ENCODE measurements at regions not wholly inside any gene's neighbourhood (a gene's known extent, or its start where the extent isn't known, plus 50 kb on each side); places are given as distances from the start of the nearest gene placed in this dataset.
"Not testable (repeated sequence)": the region's sequence is repeated elsewhere in the genome, so short reads cannot be mapped to it uniquely, and the experiment has no call there.

DNA sequence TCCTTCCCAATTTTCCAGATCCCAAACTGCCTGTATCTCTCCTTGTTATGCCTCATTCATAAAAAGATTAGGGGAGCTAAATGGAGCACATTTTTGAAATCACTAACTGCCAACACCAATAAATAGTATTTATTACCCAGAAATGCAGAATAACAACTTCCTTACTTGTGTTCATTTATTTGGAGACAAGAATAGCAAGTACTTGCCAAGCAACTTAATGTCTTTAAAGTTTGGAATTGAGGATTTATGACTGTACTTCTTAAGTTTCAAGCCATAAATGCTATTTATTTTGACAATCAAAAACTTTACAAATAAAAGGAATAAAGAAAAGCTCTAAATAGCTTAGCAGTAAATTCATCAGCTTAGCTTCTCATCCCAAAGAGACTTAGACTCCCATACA is 626.1 kb upstream of the NOVA1 start:
- no peak for DNase-seq (ENCODE audit: low spot score)

DNA sequence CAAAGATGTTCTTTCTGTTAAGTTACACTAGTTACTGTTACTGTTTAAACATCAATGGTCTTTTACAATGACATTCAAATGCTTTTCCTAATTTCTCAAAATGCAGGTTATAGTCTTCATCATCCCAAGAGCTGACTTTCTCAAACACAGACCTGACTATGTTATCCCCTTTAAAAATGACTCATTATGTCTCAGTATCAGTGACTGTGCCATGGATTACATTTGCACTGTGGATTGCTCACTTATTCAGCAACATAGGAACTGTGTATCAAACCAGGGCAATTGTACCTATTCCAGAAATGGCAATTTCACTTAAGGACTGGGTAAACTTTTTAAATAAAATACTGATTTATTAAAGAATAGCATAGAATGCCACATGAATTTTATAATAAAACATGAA is 630.2 kb upstream of the NOVA1 start:
- no peak for DNase-seq (ENCODE audit: low spot score)

DNA sequence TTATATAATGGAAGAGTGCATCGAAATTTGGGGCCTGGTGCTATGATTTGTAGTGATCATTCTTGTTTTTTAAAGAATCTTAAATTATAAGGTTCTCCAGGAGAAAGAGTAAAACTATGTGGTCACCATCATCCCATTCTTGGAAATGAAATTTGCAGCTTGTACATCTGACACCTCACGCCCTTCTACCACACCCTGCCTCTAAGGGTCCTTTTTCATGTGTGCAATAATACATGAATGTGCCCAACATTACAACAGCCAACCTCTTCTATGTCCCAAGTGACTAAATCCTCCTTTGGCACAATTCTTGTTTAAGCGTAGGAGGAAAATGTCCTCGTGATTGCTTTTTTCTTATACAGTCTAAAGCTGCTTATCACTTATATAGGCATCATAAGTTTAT is 636.5 kb upstream of the NOVA1 start:
- no peak for DNase-seq (ENCODE audit: low spot score)

DNA sequence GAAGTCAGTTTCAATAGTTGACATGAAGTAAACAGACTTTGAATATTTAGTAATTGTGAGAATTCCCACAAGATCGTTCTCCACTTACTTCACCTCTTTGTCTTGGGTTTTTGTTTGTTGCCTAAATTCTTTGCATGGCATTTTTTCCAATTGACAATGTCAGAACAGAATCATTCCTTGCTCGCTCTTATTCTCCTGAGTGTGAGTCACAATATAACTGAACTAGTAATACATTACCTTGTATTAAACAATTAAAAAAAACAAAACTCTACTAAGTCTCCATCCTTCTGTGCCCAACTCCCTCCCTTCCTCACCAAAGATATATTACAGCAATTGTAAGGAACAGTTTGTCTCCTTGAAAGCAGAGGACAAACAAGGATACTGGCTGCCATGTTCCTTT is 638.8 kb upstream of the NOVA1 start:
- DNase-seq (ENCODE audit: low spot score), result no peak

DNA sequence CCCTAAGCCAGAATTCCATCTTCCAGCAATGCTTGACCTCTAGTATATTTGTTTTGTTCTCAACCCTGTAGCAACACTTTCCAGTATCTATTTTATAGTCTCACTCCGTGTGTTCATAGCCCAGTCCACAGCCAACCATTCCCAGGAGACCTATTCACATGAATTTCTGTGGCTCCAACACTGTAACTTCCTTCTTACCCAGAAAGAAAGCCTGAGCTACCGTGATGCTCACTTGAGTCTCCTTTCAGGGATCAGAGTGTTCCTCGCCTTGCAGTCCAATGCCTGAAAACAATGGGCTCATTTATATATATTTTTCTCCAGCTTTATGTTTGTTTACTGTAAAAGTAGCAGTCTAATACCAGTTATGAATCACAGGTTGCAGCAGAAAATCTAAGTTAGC is 645.0 kb upstream of the NOVA1 start:
- no peak for DNase-seq (ENCODE audit: low spot score)

DNA sequence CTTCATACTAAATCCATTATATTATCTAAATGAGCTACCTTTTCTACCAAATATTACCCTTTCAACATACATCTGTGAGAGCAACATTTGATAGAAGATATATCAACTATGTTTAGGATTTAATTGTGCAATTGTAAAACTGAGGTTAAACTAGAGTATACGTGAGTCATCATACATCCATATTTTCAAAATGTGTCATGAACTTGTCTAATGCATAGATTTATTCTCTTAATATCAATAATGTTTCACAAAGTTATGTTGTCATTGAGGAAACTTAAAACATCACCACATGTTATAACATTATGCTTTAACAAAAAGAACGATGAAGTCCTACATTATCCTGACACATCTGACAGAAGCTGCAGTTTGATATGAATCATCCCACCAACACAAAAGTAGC is 645.5 kb upstream of the NOVA1 start:
- no peak for DNase-seq (ENCODE audit: low spot score)

DNA sequence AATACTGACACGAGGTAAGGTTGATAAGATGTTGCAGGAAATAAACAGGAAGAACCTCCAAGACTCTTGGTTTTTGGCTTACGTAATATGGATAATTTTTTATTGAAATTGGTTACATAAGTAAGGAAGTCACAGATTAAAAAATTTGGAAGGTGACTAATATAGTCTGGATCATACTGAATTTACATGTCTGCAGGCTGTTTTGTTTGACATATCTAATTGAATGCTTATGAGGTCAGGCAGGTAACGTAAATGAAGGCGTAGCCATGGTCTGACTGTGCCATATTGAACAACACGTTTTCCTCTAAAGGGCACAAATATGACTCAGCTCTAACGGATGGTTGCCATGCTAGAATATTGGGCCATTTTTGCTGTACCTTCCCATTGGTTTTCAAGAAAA is 648.1 kb upstream of the NOVA1 start:
- DNase-seq (ENCODE audit: low spot score), result no peak

DNA sequence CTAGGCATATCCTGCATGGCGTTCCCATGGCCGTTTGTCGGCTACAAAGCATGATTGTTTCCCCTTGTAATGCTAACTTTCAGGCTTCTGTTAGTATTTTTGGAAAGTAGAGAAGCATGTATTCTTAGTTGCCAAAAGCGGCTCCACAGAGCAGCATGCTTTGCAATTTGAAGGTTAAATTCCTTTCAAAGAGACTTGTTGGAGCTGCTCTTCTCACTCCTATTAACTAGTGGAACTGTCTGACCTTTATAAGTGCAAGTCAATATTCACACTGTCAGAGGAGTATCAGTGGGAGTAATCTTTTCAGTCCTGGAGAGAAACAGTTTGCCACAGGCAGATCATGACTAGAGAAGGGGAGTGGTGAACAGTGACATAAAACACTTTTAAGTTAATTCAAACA is 656.1 kb upstream of the NOVA1 start:
- DNase-seq (ENCODE audit: low spot score), result no peak

DNA sequence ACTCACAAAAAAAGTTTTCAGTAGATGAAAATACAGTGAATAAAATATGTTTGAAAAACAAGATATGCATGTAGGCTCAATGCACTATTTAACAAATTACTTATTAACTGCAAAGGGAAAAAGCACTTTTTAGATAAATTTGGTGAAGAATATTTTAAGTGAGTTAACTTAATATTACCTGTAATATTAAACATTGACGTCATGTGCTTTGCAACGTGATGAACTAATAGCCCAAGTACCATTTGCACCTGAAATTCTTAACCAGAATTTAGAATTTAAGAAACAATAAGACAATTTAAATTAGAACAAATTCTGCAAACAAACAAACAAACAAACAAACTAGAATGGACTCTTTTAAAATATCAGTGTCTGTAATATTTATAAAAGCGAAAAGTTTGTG is 659.0 kb upstream of the NOVA1 start:
- no peak for DNase-seq (ENCODE audit: low spot score)

DNA sequence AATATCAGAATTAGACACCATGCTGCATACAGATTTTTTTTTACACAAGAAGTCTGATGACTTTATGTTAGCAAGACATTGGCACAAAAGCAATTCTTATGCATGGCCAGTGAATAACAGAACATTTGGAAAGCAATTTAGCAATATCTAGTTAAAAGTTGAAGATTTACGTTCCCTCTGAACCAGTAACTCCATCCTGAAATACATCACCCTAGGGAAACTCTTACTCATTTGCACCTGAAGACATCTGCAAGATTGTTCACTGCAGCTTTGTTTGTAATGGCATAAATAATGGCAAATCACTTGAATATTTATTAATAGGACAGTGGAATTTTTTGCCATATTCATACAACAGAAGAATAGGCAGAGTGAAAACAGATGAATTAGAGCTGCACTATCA is 670.0 kb upstream of the NOVA1 start:
- DNase-seq (ENCODE audit: low spot score), result no peak

DNA sequence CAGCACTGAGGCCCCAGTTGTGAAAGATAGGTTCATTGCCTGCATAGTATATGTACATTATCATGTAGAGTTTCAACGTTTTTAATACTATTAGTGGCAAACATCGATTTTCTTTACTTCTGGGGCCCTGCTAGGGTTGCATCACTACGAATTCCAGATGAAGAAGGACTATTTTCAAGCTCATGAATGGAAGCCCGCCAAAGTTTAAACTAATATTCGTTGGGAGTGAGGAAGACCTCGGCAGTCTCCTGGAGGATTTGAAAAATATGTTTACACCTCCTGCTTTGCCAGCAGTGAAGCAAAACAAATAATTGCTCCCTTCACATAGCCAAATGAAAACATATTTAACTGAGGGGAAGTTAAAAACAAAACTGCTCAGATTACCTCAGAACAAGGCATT is 672.9 kb upstream of the NOVA1 start:
- no peak for DNase-seq (ENCODE audit: low spot score)

DNA sequence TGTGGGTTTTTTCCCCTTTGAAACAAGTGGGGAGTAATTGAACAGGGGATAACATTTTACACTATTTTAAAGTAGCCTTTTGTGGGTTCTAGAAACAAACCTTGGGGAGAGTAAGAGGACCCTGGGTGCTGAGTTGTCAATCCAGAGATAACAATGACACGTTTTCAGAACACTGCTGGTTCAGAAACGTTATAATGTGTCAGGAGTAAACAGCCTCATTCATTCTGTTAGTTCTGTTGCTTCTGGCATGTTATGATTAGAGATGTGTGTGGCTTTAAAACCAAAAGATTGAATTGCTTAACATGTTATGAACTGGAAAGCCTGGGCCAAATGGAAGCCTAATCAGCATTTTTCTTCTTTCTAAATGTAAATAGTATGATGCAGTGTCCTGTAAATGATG is 680.5 kb upstream of the NOVA1 start:
- DNase-seq (ENCODE audit: low spot score), result no peak

DNA sequence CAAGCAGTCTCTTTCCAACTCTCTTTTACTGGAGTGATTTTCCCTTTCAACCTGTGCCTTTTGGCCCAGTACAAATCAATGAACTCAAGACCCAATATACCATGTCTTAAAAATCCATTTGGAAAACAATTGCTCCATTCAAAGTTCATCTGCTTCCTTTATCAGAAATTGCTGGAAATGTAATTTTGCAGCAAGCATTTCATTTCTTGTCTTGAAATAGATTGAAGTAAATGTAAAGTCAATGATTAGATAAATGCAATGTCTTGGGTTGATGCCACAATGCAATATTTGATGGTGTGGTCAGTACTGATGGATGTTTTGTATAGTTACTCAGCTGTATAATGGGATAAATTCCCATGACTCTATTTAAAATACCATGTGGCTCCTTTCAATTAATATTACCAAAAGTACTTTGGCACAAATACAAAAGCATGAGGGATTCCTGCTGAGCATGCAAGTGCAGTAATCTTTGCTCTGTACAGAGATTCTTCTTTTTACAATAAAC is 707.7 kb upstream of the NOVA1 start:
- DNase-seq (ENCODE audit: low spot score), result no peak

DNA sequence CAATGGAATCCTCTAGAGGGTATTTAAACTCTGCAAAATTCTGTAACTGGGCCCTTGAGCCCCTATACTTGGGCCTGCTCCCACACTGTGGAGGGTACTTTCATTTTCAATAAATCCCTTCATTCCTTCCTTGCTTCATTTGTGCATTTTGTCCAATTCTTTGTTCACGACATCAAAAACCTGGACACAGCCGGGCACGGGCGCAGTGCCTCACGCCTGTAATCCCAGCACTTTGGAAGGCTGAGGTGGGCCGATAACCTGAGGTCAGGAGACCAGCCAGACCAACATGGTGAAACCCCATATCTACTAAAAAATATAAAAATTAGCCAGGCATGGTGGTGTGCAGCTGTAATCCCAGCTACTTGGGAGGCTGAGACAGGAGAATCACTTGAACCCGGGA is 714.9 kb upstream of the NOVA1 start:
- not testable (repeated sequence) for DNase-seq (ENCODE audit: low spot score)

DNA sequence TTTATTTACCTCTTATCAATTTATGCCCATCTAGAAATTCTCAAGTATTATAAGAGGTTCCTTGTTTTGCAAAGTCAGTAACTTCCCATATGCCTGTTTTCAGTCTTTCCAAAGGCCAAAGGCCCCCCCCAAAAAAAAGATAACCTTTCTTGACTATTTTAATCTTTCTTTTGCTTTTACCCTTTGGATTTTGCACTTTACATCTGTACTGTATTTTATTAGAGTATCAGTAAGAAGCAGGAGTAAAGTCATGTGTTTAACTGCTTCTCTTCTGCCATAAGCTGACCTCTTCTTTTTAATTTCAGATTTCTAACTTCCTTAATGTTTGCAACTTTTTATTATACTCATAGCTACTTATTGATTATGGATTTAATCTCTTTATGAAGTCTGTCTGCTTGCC is 716.4 kb upstream of the NOVA1 start:
- no peak for DNase-seq (ENCODE audit: low spot score)

DNA sequence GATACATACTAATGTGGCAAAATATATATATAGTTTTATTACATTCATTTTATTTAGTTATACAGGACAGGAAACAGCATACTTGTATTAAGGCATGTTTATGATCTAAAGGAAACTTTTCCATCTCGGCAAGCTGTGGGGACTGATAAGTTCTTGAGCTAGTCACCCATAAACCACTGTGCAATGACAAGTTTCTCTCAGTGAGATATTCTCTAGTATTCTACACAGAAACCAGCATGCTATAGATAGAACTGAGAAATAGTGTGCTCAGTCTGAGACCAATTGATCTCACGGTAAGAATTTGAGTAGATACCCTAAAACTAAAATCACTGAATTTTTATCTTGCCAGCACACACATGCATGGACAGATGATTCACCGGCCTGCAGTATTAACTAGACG is 717.6 kb upstream of the NOVA1 start:
- DNase-seq (ENCODE audit: low spot score), result no peak

DNA sequence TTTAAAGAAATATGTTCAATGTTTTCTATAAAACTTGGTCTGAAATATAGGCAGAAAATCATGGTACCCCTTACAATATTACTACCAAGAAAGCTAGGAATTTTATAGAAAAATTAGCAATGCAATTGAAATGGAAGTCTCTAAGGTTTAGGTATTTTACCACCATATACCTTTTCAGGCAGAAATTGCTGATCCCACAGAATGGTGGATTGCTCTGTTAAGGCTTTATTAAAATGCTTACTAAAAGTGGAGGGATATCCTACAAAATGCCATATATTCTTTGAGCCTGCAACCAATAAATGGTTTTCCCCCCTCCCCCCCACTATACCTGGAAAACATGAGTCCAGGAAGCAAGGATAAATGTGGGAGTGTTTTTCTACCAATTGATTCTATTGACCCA is 718.1 kb upstream of the NOVA1 start:
- DNase-seq (ENCODE audit: low spot score), result no peak

DNA sequence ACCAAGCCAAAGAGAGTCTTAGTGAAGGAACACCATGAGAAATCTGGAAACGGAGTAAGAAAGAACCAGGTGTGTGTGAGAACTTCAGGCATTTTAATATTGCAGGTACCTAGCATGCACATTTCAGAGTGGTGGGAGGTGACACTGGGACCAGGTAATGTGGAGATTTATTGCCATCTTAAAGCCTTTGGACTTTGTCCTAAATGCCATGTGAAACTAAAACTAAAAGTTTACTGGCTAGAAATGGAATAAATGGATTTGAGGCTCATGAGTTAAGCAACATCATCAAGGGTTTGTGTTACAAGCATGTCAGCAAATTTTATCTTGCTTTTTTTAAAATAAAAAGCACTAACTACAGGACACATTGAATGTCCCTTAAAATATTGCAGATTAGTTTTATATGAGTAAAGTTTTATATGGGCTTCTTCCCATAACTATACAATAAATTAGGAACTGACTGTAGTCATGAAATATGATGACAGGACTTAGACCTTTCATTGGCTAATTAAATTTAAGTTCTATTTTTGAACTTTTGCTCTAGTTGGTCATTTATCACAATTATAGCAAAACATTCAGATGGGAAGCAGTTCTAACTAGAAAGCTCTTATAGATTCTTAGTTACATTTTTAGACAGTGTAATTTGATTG is 721.1 kb upstream of the NOVA1 start:
- no peak for DNase-seq (ENCODE audit: low spot score)

DNA sequence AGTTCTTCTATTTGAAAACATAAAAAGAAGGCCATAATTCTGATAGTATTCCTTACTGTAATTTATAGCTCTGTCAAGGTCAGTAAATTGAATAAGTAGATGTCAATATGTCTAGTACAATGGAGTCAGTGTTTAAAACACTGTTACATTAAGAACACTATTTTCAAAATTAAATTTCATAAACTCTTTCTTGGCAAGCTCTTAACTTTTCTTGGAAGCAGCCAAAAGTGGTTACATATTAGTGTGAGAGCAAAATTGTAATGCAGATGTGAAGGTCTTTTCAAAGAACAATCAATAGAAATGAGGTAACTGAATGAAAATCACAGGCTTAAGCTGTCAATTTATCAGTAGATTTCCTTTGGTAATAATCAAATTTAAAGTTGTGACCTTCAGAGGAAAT is 722.4 kb upstream of the NOVA1 start:
- no peak for DNase-seq (ENCODE audit: low spot score)

DNA sequence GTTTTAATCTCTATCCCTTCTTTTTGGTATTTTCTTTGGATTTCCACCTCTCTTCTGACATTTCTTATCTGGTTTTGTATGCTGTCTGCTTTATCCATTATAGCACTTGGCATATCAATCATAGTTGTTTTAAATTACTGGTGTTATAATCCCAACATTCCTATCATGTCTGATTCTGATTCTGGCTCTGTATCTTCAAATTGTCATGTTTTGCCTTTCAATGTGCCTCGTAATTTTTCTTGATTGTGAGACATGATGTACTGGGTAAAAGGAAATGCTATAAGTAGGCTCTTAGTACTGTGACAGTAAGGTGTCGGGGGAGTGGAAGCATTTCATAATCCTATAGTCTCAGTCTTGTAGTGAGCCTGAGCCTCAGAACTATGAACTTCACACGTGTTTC is 729.3 kb upstream of the NOVA1 start:
- no peak for DNase-seq (ENCODE audit: low spot score)

DNA sequence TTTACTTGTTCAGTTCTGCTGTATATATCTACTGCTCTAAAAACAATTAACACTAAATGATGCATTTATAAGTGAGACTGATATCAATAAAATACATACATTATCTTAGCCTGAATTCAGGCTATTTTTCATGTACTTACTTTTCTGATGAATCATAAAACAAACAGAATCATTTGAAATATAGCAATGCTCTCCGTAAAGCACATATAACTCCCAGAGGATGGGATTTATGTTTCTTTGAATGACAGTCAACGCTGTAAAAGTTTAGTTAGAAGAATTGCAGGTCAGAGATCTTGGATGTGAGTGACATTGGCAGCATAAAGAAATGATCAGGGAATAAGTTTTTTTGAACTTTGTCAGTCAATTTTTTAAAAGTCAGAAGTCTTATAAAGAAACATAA is 740.2 kb upstream of the NOVA1 start:
- DNase-seq (ENCODE audit: low spot score), result no peak

DNA sequence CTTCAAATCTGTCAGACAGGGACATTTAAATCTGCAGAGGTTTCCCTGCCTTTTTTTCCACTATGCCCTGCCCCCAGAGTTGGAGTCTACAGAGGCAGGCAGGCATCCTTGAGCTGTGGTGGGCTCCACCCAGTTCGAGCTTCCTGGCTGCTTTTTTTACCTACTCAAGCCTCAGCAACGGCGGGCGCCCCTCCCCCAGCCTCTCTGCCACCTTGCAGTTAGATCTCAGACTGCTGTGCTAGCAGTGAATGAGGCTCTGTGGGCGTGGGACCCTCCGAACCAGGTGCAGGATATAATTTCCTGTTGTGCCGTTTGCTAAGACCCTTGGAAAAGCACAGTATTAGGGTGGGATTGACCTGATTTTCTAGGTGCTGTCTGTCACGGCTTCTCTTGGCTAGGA is 765.2 kb upstream of the NOVA1 start:
- not testable (repeated sequence) for DNase-seq (ENCODE audit: low spot score)

DNA sequence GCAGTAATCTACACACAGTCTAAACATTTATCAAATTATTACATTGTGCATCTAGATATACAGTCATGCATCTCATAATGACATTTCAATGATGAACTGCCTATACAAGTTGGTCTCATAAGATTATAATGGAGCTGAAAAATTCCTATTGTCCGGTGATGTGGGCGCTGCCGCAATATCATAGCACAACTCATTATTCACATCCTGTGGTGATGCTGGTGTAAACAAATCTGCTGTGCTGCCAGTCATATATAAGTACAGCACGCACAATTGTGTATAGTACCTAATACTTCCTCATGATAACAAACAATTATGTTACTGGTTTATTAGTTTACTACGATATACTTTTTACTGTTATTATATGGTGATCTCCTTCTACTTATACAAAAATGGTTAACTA is 768.8 kb upstream of the NOVA1 start:
- no peak for DNase-seq (ENCODE audit: low spot score)

DNA sequence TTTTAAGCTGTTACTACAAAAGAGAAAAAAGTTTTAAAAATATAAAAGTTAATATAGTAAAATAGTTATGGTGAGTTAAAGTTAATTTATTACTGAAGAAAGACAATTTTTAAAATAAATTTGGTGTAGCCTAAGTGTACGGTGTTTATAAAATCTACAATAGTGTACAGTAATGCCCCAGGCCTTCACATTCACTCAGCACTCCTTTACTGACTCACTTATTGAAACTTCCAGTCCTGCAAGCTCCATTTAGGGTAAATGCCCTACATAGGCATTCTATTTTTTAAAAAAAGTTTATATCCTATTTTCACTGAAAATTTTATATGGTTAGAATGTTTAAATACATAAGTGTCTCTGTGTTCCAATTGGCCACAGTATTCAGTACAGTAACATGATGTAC is 769.5 kb upstream of the NOVA1 start:
- no peak for DNase-seq (ENCODE audit: low spot score)
